ENCODE measurements at regions not wholly inside any gene's neighbourhood (a gene's known extent, or its start where the extent isn't known, plus 50 kb on each side); places are given as distances from the start of the nearest gene placed in this dataset.

GRCh38 chr15:70151462-70151861 lies 53.7 kb upstream of the TLE3 start:
- TF ChIP-seq CTCF (IDR thresholded peaks at IDR 0.05) (no peak), POLR2A (IDR thresholded peaks at IDR 0.05) (no peak)
